ENCODE measurements at regions not wholly inside any gene's neighbourhood (a gene's known extent, or its start where the extent isn't known, plus 50 kb on each side); places are given as distances from the start of the nearest gene placed in this dataset.

DNA sequence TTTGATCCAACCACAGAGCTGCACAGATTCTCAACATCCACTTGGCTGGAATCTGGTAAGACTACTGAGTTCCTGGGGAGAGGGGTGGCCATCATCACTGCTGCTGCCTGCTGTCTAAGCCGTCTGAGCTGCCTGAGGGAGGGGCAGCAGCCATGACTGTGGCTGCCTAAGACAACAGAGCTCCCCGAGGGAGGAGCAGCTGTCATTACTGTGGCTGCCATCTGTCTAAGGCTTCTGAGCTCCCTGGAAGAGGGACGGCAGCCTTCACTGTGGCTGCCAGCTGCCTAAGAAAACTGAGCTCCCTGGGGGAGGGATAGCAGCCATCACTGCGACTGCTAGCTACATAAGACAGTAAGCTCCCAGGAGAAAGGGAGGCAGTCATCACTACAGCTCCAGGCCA, 584.4 kb downstream of the NR4A2 start:
- H2BK12ac ChIP-seq (ENCODE audit: insufficient read length, low read depth, low read length): no peak overlapping the region
- H3K79me2 ChIP-seq (ENCODE audit: insufficient read depth, low read length): no peaks in the 10 kb centered on the region
- no peaks in the 10 kb centered on the region for H3K23me2 ChIP-seq (ENCODE audit: insufficient read length, low read depth, low read length, poor library complexity, severe bottlenecking)
- no peak overlapping the region for H4K8ac ChIP-seq (replicated peaks; ENCODE audit: insufficient read length, low read depth, low read length)
- H2AFZ ChIP-seq (ENCODE audit: low read length): no peak overlapping the region
- no peak overlapping the region for H2AK5ac ChIP-seq (ENCODE audit: insufficient read length, low read length)
- H2BK20ac ChIP-seq (ENCODE audit: low read depth, low read length, poor library complexity, severe bottlenecking): no peak overlapping the region
- no peaks in the 10 kb centered on the region for H3K79me1 ChIP-seq (ENCODE audit: insufficient read depth, low read depth, low read length, poor library complexity, severe bottlenecking)
- no peak overlapping the region for H3K23ac ChIP-seq (ENCODE audit: insufficient read length, low read depth, low read length)
- Mint-ChIP-seq H3K27me3 (ENCODE audit: low read depth) (no peaks in the 10 kb centered on the region), H3K9me3 (no peaks in the 10 kb centered on the region; a peak in 1 of 5 replicates), H3K4me3 (no peak overlapping the region), H3K36me3 (ENCODE audit: insufficient read depth in 1 of 3, low read depth in 3 of 3) (no peaks in the 10 kb centered on the region), H3K27ac (no peak overlapping the region), H3K4me1 (no peaks in the 10 kb centered on the region)
- WGBS (ENCODE audit: extremely low coverage, insufficient read length, low lambda C conversion rate): no CpG with 5 or more reads among the region's 4 CpGs
- H2BK15ac ChIP-seq (ENCODE audit: low read depth, low read length): no peak overlapping the region
- H3K27me3 ChIP-seq (ENCODE audit: insufficient read depth, low read length): no peaks in the 10 kb centered on the region
- DNase-seq: no peak
- H3K4ac ChIP-seq (ENCODE audit: low read depth, low read length): no peak overlapping the region
- H3K14ac ChIP-seq (ENCODE audit: insufficient read depth, low read length): no peak overlapping the region
- no peaks in the 10 kb centered on the region for H3K9me3 ChIP-seq (ENCODE audit: control insufficient read depth, low read depth, low read length)
- no peak overlapping the region for H4K91ac ChIP-seq (ENCODE audit: insufficient read length, low read depth, low read length)
- no peak overlapping the region for H3T11ph ChIP-seq (ENCODE audit: low read length)
- no peaks in the 10 kb centered on the region for H3K4me1 ChIP-seq (ENCODE audit: insufficient read depth, low read length)
- no peak overlapping the region for H3K27ac ChIP-seq (ENCODE audit: insufficient read length, low read depth, low read length)
- no peak overlapping the region for H4K5ac ChIP-seq (ENCODE audit: insufficient read length, low read depth, low read length)
- TF ChIP-seq, protein P1, sequence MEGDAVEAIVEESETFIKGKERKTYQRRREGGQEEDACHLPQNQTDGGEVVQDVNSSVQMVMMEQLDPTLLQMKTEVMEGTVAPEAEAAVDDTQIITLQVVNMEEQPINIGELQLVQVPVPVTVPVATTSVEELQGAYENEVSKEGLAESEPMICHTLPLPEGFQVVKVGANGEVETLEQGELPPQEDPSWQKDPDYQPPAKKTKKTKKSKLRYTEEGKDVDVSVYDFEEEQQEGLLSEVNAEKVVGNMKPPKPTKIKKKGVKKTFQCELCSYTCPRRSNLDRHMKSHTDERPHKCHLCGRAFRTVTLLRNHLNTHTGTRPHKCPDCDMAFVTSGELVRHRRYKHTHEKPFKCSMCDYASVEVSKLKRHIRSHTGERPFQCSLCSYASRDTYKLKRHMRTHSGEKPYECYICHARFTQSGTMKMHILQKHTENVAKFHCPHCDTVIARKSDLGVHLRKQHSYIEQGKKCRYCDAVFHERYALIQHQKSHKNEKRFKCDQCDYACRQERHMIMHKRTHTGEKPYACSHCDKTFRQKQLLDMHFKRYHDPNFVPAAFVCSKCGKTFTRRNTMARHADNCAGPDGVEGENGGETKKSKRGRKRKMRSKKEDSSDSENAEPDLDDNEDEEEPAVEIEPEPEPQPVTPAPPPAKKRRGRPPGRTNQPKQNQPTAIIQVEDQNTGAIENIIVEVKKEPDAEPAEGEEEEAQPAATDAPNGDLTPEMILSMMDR (conservative IDR thresholded peaks at IDR 0.05): no peak
- no peak overlapping the region for H3K4me2 ChIP-seq (ENCODE audit: insufficient read depth, insufficient read length, low read length)
- H3K9ac ChIP-seq (ENCODE audit: extremely low read depth, insufficient read length, low read length): no peak overlapping the region
- no peak overlapping the region for H3K18ac ChIP-seq (ENCODE audit: insufficient read length, low read depth, low read length)
- H4K20me1 ChIP-seq (ENCODE audit: control insufficient read depth, insufficient read depth, insufficient read length): no peaks in the 10 kb centered on the region
- no peak overlapping the region for H2BK120ac ChIP-seq (ENCODE audit: low read depth, low read length, poor library complexity, severe bottlenecking)
- no peak overlapping the region for H2BK5ac ChIP-seq (ENCODE audit: insufficient read length, low read length)
- H3K56ac ChIP-seq (ENCODE audit: insufficient read length, low read depth, low read length): no peak overlapping the region

Data from H9 (cell line).